ENCODE measurements at regions not wholly inside any gene's neighbourhood (a gene's known extent, or its start where the extent isn't known, plus 50 kb on each side); places are given as distances from the start of the nearest gene placed in this dataset.
"Not testable (repeated sequence)": the region's sequence is repeated elsewhere in the genome, so short reads cannot be mapped to it uniquely, and the experiment has no call there.

GRCh38 chr14:106774889-106775480 is 1248.6 kb downstream of the TMEM121 start:
- H3K27ac ChIP-seq; H3K27me3 ChIP-seq; H3K36me3 ChIP-seq (replicated peaks in 1 of 2); H3K4me1 ChIP-seq (replicated peaks in 1 of 2); H3K9me3 ChIP-seq (replicated peaks in 1 of 3); intact Hi-C loops (cut with DNase I); H3K4me3 ChIP-seq: not testable (repeated sequence)
- peak in 3 of 6 experiments; percentile 11 to 40 (median 33) for TF ChIP-seq CTCF (IDR thresholded peaks at IDR 0.05)
- WGBS, 4 donors: 27 to 54% (median 39%) methylated on average over 10 to 11 of the region's 11 CpGs
- peak in 4 of 7 donors; percentile 16 to 42 (median 20) for DNase-seq

DNA sequence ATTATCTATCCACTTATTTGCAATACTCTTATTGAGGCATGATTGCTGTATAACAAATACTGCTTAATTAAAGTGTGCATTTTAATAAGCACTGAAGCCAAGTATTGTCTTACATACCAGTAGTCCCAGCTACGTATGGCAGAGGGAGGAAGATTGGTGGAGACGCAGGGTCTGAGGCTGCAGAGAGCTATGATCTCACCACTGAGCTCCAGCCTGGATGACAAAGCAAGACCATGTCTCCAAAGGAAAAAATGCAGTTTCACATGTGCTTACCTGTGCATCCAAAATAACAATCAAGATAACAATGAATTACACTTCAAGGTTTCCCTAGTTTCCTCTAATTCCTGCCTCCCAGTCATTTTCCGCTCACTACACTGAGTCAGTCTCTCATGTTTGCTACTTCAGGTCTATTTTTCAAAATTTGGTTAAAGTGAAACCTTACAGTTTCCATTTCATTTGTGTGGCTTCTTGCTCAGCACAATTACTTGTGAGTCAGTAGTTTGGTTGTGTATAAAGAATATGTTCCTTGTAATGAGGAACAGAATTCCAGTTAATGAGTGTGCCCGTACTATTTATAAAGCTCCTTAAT is 1250.1 kb downstream of the TMEM121 start:
- no peaks in the 10 kb centered on the region for H3K4me1 ChIP-seq (replicated peaks in 1 of 2)
- H3K27ac ChIP-seq: no peak overlapping the region
- H3K36me3 ChIP-seq (replicated peaks in 1 of 2): no peaks in the 10 kb centered on the region
- no peak overlapping the region for H3K4me3 ChIP-seq
- no peaks in the 10 kb centered on the region for H3K9me3 ChIP-seq (replicated peaks in 1 of 3)
- no peak for TF ChIP-seq CTCF (IDR thresholded peaks at IDR 0.05)
- TF ChIP-seq POLR2A (IDR thresholded peaks at IDR 0.05): no peak
- H3K27me3 ChIP-seq: peaks cover 8% of the 10 kb centered on the region
- intact Hi-C loops (cut with DNase I): no loop called here
- DNase-seq: no peak
- 16 to 73% (median 56%) methylated on average over 4 of the region's 4 CpGs for WGBS, 4 donors

- Histone ChIP-seq H3K9me3 (replicated peaks in 1 of 3) (no peaks in the 10 kb centered on the region), H3K4me3 (no peak overlapping the region), H3K27me3 (peaks cover 8% of the 10 kb centered on the region), H3K36me3 (replicated peaks in 1 of 2) (no peaks in the 10 kb centered on the region), H3K27ac (no peak overlapping the region), H3K4me1 (replicated peaks in 1 of 2) (no peaks in the 10 kb centered on the region)
- no peak for TF ChIP-seq CTCF (IDR thresholded peaks at IDR 0.05)
- TF ChIP-seq POLR2A (IDR thresholded peaks at IDR 0.05): no peak
- intact Hi-C loops (cut with DNase I): no loop called here
- no peak for DNase-seq
Measured at GRCh38 chr14:106778986-106779385, 1252.6 kb downstream of the TMEM121 start.

DNA sequence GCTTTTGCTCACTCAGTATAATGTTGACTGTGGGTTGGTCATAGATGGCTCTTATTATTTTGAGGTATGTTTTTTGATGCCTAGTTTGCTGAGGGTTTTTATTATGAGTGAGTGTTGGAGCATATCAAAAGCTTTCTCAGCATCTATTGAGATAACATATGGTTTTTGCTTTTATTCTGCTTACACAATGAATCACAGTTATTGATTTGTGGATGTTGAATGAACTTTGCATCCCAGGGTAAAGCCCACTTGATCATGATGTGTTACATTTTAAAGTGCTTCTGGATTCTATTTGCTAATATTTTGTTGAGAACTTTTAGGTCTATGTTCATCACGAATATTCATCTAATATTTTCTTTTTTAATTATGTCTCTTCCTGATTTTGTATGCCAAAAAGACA is 1260.3 kb downstream of the TMEM121 start:
- no peak overlapping the region for H3K27ac ChIP-seq
- H3K4me3 ChIP-seq: no peak overlapping the region
- no peaks in the 10 kb centered on the region for H3K9me3 ChIP-seq (replicated peaks in 1 of 3)
- intact Hi-C loops (cut with DNase I): no loop called here
- WGBS, 4 donors: 19 to 22% (median 21%) methylated on average over 1 of the region's 1 CpG
- no peaks in the 10 kb centered on the region for H3K27me3 ChIP-seq
- no peak for TF ChIP-seq CTCF (IDR thresholded peaks at IDR 0.05)
- no peak for TF ChIP-seq POLR2A (IDR thresholded peaks at IDR 0.05)
- H3K36me3 ChIP-seq (replicated peaks in 1 of 2): no peaks in the 10 kb centered on the region
- no peaks in the 10 kb centered on the region for H3K4me1 ChIP-seq (replicated peaks in 1 of 2)
- no peak for DNase-seq
